PFSK-1 (cell line): ENCODE measurements at regions not wholly inside any gene's neighbourhood (a gene's known extent, or its start where the extent isn't known, plus 50 kb on each side); places are given as distances from the start of the nearest gene placed in this dataset.

Experiments used
- FOXP2 ChIP-seq: optimal IDR thresholded peaks from 2 replicates; pipeline ENCODE3; 2011; ENCODE audit warnings: borderline replicate concordance, control low read depth, inconsistent platforms; ENCODE audit not compliant: insufficient read depth; ENCODE audit errors: extremely low read length, extremely low read depth
- POLR2AphosphoS5 ChIP-seq: IDR thresholded peaks from 2 replicates; pipeline ENCODE4 v1.6.1; 2012; ENCODE audit warnings: low read depth, mild to moderate bottlenecking, control low read depth, low read length, moderate library complexity
- REST ChIP-seq, 2 experiments: IDR thresholded peaks; 2 replicates each; pipeline versions ENCODE4 v1.6.1 to v1.8.0; 2011 to 2012; ENCODE audit warnings: low read depth in 2 of 2, low read length in 2 of 2, control low read depth in 1 of 2, inconsistent platforms in 1 of 2, mild to moderate bottlenecking in 1 of 2, moderate library complexity in 1 of 2; ENCODE audit not compliant: insufficient read depth in 1 of 2
- SIN3A ChIP-seq: IDR thresholded peaks from 2 replicates; pipeline ENCODE4 v1.6.1; 2012; ENCODE audit warnings: mild to moderate bottlenecking, low read length, moderate library complexity, borderline replicate concordance; ENCODE audit not compliant: insufficient read depth
- TAF1 ChIP-seq: IDR thresholded peaks from 2 replicates; pipeline ENCODE4 v1.6.1; 2012; ENCODE audit warnings: low read length, control low read depth, borderline replicate concordance; ENCODE audit not compliant: insufficient read depth

GRCh38 chr2:217195016-217195415 is 335.2 kb upstream of the TNP1 start:
- TF ChIP-seq POLR2AphosphoS5 = no peak
- no peak for TF ChIP-seq SIN3A
- no peak for TF ChIP-seq REST (IDR thresholded peaks at IDR 0.05; ENCODE audit: insufficient read depth in 1 of 2, low read depth in 2 of 2, low read length in 2 of 2)
- TF ChIP-seq TAF1 = no peak
- TF ChIP-seq FOXP2 = no peak
